Fibroblast of skin of right biceps (primary cell): ENCODE measurements at regions not wholly inside any gene's neighbourhood (a gene's known extent, or its start where the extent isn't known, plus 50 kb on each side); places are given as distances from the start of the nearest gene placed in this dataset.

ENCODE experiments used
- DNase-seq: peaks from one replicate; pipeline ENCODE4 v3.0.0-alpha.2; 2013

DNA sequence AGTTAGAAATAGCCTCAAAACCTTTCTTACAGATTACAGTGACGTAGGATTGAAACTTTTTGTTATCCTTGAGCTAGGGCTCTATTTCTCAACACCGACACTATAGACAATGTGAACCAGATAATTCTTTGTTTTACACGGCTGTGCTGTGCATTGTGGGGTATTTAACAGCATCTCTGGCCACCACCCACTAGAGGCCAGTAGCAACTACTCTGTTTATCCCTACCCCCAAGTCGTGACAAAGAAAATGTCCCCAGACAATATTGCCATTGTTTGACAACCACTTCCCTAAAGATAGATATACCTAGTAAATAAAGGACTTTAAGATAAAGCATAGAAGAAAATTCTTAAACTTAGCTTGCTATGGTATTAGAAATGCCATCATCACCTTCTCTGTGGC, 359.6 kb downstream of the ARL4A start:
- no peak for DNase-seq

DNA sequence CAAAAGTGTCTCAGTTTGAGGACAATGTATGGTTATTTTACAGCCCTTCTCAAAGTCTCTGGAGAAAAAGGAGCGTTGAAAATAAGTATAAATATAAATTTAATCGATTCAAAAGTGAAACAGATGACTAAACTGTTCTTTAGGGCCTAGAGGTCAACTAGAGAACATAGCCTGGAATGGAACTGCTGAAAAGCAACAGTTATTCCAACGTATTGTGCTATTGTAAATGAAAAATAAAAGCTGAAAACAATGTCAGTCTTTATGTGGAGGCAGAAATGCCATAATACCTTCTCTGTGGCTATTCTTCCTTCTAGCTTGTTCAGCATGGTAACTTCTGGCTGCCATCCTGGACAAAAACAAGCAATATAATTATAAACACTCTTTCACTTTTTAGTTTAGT, 362.5 kb downstream of the ARL4A start:
- DNase-seq, result no peak

DNA sequence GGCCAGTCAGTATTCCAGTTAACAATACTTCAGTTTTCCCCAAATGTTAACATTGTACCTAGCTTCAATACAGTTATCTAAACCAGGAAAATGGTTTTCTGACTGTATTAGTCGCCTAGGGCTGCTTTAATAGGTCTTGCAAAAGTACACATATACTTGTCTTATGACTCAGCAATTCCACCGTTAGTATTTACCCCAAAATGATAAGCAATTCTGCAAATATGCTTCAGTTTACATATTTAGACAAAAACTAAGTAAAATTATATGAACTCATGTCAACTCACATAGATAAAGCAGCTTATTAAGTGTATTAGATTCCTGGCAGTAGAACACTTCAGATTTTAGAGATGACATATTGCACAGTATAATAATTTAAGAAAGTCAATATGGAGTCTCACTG, 363.3 kb downstream of the ARL4A start:
- peak; percentile 67 for DNase-seq

DNA sequence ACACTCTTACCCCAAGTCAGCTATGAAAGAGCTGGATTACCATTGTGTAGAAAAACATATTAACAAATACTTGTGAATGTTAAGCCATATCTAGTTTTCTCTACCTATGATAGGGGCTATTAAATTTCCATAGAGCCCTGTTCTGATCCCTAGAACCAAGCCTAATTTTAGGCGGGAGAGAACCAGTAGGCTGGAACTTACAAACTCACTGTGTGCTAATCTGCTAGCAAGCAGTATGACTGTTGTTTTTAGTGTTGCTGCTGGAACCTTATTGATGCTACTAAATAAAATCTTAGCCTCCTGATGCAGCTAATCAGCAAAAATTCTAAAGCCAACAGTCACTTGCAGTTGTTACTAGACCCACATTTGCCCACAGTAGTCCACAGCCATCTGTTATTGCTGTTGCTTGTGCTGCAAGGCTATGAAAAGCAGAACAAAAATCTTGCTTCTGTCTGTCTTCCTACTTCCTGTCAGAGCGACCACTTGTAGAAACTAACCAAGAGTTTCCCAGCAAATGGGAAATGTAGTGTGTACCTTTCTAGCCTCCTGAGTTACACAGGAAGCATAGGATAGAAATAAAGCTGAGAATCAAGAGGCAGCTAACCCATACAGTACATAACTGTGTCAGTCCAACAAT, 368.4 kb downstream of the ARL4A start:
- DNase-seq, result no peak

DNA sequence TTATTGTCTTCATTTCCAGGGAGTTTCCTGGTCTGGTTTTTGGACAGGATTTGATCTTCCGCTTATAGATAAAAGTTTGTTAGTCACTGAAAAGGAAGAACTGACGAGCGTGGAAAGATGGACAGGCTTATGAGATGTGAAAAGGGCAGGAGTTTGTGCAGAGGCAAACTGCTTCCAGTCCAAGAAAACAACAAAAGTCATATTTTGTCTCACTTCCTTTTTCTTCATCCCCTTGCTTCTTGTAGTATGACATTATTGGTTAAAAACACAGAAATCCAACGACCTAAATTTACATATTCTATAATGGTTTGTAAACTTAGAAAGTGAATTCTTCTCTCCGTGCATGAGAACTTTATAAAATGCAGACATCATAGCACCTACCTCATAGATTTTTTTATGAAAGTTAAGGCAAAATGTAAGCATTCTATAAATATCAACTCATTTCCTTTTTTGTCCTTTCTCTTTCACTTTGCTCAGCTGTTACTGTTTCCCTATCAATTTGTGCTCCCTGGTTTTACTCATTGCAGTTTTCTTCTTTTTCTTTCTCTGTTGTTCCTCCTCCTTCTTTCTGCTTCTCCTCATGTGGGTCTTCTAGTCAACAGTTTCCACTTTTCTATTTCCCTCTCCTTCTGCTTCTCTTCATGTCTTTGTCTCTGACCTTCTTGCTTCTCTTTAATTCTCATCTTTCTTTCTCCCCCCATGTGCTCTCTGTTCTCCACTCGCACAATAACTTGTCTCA, 370.2 kb downstream of the ARL4A start:
- no peak for DNase-seq

DNA sequence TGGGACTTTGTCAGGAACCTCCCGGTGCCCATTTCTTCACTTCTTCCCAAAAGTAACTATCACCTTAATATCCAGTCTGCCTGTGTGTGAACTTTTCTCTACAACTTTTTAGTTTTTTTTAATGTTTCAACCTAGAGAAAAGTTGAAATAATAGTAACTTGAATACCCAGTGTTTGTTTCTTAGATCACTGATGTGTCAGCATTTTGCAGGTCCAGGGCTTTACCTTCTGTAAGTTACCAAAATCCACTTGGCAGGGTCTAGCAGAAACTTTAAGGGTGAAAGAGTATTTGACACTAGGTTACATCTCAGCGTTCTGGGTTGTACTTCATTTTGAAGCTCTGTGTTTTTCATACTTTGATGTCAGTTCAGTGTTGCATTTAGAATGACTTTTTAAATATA, 372.7 kb downstream of the ARL4A start:
- no peak for DNase-seq

DNA sequence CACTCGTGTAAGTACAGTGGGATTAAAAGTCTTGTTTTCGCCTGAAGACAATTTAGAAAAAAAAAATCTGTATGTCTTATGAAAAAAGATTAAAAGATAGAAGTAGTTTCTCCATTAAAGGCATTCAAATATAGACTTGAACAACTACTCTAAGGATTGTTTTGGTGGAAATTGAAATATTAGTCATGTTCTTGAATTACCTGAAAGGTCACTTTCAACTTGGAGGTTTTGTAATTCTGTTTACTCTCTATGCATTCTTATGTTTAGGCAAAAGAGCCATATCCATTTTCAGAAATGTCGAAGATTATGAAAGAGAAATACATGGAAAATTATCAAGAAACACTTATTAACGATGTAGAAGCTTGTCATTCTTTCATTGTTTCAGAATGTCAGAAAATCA, 373.7 kb downstream of the ARL4A start:
- no peak for DNase-seq

DNA sequence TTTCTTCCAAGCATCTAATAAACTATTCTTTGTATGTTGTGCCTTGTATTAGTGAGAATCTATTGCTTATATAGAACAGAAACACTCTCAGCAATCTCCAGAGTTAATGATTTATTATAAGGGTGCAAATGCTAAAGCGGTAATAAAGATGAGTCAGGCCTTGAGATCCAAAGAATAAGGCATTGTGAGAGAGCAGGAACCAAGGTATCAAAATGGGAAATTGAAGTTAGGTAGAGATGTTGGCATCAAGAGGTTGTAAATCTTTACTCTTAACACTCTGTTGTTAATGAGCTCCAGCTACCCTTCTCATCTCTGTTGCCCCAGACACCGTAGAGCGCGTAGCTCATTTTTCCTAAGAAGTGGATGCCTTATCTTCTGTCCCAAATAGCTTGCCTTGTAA, 375.2 kb downstream of the ARL4A start:
- DNase-seq, result no peak

DNA sequence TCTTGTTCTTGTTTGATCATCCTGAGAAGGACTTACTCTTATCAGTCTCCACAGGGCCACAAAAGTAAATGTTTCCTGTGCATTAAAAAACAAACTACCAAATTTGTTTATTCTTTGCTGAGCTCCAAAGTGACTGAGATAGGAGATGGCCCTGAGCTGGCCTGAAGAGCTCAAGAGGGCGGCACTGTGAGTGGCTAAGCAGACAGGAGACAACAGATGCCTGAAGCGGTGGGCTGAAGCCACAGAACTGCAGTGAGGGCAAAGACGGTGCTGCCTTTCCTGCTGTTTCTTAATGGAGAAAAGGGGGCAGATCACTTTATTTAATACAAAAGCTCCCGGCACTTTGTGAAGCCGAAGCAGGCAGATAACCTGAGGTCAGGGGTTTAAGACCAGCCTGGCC, 379.6 kb downstream of the ARL4A start:
- no peak for DNase-seq

DNA sequence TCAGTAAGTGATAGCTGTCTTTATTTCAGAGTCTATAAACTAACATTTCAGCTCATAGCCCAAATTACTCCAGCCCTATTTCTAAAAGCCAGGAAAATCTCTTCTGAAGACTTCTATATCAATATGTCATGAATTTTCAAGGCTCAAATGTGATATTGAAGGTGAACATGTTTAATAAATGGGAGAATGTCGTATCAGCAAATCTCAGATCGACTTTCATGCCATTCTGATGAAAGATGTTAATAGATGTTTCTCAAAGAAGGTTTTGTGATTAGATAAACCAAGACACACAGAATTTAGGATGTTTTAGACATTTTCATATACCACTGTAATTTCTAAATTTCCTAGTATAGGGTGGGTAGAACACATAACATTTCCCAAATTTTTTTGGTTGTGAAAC, 380.6 kb downstream of the ARL4A start:
- no peak for DNase-seq

DNA sequence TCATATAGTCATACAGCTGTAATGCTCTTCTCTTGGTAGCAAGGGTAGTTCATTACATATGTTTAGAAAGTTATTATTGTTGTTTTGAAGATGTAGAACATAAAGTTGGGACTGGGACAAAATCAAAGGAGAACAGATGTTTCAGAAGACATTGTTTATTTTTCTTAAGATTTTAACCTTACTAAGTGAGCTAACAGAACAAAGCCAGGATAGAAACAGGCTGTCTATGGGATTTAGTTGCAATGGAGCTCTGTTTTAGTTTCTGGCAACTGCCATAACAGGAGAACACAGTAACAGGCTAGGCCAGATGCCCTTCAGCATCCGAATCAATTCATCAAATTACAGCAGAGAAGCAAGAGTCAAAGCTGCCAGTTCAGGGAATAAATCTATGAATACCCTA, 382.4 kb downstream of the ARL4A start:
- no peak for DNase-seq

DNA sequence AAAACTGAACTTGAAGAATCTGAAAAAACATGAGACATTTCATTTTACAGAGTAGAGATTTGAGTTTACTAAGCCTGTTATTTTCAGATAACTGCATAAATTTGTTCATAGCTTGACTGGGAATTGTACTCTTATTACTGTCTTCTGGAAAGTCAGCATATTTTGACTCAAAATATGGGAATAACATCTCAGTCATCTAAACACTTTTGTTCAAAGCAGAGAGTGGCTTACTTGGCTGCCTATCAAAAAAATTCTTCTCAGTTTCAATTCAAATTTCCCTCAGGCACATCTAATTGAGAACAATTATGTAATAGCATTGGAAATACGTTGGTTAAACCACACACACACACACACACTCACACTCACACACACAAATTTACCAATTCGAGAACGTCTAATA, 384.6 kb downstream of the ARL4A start:
- no peak for DNase-seq

DNA sequence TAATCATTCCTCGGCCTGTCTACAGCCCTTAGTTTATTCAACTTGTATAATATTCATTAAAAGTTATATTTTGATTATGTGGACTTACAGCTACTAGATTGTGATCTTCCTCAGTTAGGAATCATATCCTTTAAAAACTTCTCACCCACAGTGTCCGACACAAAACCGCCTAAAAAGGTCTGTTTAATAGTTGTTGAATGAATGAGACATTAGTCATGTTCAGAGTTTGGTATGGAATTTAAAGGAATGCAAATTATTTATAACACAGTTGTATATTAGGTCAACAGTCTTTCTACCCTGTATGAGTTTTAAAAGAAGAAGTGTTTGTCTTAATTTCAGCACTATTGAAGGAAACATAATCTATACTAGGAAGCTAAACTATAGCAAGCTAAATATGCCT, 390.0 kb downstream of the ARL4A start:
- peak; percentile 69 for DNase-seq

DNA sequence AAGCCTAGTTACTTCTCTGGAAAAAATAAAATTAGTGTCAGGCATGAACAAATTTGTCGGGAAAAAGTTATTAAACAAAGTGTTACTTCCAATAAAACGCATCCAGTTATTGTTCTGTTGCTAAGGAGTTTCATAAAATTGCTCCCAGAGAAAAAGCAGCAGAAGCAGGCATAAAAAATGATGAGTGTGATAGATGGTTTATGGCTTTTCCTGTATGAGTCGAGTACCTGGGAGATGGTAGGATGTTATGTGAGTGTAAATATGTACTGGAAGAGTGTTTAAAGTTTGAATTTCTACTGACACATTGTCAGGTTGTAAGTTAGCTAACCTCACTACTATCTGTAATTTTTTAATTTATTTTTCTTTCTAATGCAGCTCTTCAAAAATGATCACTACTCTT, 390.7 kb downstream of the ARL4A start:
- no peak for DNase-seq

DNA sequence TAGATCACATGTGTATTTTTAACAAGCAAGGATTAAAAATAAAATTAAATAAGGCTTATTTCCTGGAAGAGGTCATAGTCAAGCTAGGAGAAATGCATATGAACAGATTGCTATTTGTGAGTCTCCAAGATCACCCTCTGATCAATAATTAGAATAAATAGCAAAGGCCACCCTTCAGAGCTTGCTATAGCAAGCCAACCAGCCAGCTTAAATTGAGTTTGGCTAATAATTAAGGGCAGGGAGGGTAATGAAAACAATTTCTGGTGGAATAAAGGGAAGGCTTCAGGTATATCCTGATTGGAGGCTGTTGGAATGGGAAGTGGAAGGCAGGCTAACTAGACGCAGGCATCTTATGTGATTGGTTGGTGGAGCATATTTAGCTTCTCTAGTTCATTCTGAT, 403.5 kb downstream of the ARL4A start:
- no peak for DNase-seq

DNA sequence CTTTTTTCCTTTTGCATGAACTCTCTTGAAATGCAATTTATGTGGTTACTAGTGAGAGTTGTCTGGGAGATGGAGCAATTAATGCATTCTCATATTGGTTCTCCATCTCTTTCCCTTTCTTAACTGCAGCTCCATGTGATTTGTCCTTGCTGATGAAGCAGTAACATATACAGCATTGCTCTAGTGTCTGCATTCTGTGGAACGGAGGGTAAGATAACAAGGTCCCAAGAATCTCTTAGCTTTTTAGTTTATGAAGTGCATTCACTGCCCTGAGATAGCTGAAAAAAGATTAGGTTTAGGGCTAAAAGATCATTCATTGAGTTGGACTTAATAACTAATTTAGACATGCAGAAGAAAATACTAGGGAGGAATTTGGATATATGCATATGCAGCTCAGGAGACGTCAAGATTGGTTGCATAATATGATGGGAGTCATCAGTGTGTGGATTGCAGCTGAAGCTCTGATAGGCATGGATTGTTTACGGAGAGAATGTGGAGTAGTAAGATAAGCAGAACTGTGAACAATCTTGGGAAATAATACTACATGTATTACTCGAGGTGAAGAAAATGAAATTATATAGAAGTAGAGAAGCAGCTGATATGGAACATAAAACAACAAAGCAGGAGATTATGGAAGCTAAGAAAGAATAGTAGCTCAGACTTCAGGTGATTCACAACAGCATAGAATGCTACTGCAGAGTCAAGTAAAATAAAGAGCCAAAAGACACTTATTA, 404.7 kb downstream of the ARL4A start:
- no peak for DNase-seq

DNA sequence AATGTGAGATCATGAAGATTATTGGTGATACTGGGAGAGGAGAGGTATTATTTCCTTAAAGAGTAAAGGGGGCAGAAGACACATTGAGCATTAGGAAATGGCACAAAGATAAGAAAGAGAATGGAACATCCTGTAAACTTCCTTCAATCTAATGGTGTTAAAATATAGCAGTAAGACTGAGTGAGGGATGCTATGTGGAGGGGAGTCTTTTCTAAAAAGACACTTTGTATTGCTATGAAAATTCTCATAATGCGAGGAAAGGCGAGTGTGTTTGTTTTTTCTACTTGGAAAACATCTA, 405.2 kb downstream of the ARL4A start:
- DNase-seq, result no peak

DNA sequence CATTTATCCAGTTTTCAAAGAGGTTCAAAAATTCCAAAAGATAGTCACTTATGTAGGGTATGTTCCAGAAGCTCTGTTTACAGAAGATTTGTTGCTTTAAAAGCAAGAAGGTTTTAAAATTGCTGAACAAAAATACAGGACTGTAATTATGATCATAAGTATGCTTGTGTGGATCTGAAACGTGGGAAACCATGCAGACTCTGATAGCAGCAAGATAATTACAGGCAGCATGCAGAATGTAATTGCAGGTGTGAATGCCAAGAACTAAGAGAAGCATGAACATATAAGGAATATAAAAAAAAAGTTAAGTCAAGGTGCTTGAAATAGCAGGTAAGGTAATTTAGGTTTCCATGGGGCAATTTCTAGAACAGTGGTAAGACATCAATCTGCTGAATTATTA, 405.7 kb downstream of the ARL4A start:
- DNase-seq, result no peak

DNA sequence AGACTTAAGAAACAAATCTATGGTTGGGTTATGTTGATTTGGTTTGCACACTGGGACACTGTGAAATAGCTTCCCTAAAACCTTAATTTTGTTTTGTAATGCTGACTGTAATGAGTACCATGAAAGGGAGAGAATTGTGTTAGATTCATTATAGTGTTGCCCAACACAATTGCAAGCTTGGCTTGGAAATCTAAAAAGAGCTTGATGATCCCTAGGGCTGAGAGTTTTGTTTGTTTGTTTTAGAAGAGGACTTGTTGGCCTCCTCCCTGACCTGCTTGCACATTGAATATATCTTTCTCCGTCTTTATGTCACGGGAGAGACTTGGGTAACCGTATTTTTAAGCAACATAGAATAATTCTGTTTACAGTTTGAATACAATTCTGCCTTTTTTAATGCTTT, 410.1 kb downstream of the ARL4A start:
- no peak for DNase-seq

DNA sequence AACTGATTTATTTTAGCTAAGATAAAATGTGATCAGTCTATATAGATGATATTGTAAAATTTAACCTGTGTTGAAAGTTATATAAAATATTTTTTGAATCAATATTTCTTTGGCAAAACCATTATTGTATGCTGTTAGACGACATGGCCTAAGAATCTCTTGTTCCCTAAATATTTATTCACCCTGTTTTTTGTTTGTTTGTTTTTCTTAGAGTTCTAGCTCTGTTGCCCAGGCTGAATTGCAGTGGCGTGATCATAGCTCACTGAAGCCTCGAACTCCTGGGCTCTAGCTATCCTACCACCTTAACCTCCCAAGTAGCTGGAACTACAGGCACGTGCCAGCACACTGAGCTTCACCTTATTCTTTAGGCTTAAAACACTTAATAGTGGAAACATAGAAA, 410.7 kb downstream of the ARL4A start:
- DNase-seq, result no peak

DNA sequence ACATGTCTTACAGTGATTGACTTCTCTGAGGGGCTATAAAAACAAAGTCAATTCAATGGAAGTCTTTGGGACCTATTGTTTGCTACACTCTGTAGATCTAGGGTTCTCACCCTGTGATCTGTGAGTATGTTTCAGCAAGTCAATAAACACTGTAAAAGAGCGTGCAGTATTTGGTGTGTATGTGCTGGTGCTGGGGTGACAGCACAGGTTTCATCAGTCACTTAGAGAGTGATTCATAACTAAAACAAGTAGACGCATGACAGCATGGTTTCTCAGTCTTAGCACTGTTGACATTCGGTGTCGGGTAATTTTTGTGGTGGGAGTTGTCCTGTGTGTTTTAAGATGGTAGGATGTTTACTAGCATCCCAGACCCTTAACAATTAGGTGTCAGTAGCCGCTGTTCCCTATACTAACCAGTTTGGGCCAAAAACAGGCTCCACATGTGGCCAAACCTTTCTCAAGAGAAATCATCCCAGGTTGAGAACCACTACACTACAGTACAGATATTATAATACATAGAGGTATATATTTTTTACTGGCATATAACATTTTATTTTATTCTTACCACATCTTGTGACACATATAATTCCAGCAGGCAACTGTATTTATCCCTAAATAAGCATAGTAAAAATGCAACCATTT, 411.8 kb downstream of the ARL4A start:
- no peak for DNase-seq

DNA sequence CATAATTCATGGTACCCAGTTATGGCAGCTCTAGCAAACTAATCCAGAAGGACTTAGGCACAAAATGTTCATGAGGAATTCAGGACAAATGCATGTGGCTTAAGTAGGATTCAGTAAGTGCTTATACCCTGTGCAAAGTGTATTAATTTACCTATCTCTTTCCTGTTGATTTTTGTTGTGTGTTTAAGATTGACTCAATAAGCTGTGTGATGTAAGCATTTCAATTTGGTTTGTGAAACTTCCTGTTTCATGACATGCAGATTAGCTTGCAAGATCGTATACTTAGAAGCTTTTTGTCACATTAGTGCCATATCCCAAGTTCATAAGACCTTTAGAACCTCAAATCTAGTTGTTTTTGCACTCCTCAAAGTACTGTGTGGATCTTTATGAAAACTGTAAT, 416.7 kb downstream of the ARL4A start:
- no peak for DNase-seq

DNA sequence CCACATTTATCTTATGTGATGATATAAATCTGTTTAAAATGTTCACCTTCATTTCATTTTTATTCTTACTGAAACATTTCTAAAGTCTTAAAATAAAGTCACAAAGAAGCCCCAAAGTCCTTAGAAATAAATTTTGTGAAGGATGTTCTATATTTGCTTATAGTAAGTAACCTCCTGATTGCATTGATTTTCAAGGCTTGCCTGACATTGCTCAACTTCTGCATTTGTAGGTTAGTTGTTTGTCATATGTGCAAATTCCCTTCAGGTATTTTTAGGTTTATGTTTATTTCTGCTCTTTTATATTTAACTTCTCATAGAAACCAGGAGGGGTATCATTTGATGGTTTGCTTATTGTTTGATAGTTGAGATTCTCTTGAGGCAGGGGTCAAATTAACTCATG, 417.8 kb downstream of the ARL4A start:
- no peak for DNase-seq

DNA sequence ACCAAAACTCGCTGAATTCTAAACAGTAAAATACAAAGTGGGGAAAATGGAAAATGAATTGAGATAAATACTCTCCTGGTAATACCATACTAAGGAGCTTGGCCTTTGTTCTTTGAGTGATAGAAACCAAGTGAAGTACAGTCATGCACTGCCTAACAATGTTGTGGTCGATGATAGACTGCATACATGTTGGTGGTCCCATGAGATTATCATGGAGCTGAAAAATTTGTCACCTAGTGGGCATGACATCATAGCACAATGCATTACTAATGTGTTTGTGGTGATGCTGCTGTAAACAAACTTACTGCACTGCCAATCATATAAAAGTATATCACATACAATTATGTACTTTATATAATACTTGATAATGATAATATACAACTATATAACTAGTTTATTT, 419.1 kb downstream of the ARL4A start:
- no peak for DNase-seq
